SU-DHL-6 (cell line): ENCODE measurements at regions not wholly inside any gene's neighbourhood (a gene's known extent, or its start where the extent isn't known, plus 50 kb on each side); places are given as distances from the start of the nearest gene placed in this dataset.

Experiments
- H2AFZ ChIP-seq: fragments of 200-600 bp; sonication (generic); 2 replicates; pipeline ENCODE4 v1.6.1; 2014; ENCODE audit warnings: low read depth, mild to moderate bottlenecking, moderate library complexity, mixed read lengths, antibody characterized with exemption, low read length; ENCODE audit not compliant: severe bottlenecking
- H3F3A ChIP-seq: fragments of 200-600 bp; shearing (Covaris generic); 2 replicates; pipeline ENCODE4 v1.6.0; 2016; ENCODE audit warnings: antibody characterized with exemption, mild to moderate bottlenecking; ENCODE audit not compliant: insufficient read depth
- H3K27ac ChIP-seq: fragments of 200-600 bp; sonication (generic); 2 replicates; pipeline ENCODE4 v1.5.1; 2016; ENCODE audit warnings: low read depth, mild to moderate bottlenecking, low read length, moderate library complexity, mixed read lengths
- H3K27me3 ChIP-seq: fragments of 200-600 bp; sonication (generic), shearing (Covaris generic); 2 replicates; pipeline ENCODE4 v1.6.0; 2014; ENCODE audit warnings: mild to moderate bottlenecking, low read length
- H3K36me3 ChIP-seq: fragments of 200-600 bp; sonication (generic); 2 replicates; pipeline ENCODE4 v1.6.1; 2014; ENCODE audit warnings: mild to moderate bottlenecking, low read length, mixed read lengths
- H3K4me2 ChIP-seq: fragments of 300-600, 200-600 bp; shearing (Covaris generic), sonication (generic); 2 replicates; pipeline ENCODE4 v1.6.0; 2014; ENCODE audit warnings: low read length, low read depth, mild to moderate bottlenecking; ENCODE audit not compliant: poor library complexity, severe bottlenecking
- H3K4me3 ChIP-seq: fragments of 200-600 bp; sonication (generic); 2 replicates; pipeline ENCODE4 v1.5.1; 2014; ENCODE audit warnings: antibody characterized with exemption, low read length, mild to moderate bottlenecking, mixed read lengths; ENCODE audit not compliant: insufficient read depth, poor library complexity, severe bottlenecking
- H3K79me2 ChIP-seq: fragments of 200-600 bp; sonication (generic); 2 replicates; pipeline ENCODE4 v1.6.1; 2014; ENCODE audit warnings: mild to moderate bottlenecking, low read length, moderate library complexity; ENCODE audit not compliant: insufficient read depth
- H3K9ac ChIP-seq: fragments of 200-600 bp; sonication (generic); 2 replicates; pipeline ENCODE4 v1.7.0; 2014; ENCODE audit warnings: mild to moderate bottlenecking, low read length
- H3K9me2 ChIP-seq: fragments of 200-600 bp; sonication (generic); replicated peaks from 2 replicates; pipeline ENCODE4 v1.6.1; 2014; ENCODE audit warnings: low read length; ENCODE audit not compliant: insufficient read depth
- H3K9me3 ChIP-seq: fragments of 200-600 bp; sonication (generic); 2 replicates; pipeline ENCODE4 v1.6.1; 2014; ENCODE audit warnings: low read length, mixed read lengths; ENCODE audit not compliant: insufficient read depth
- H4K20me1 ChIP-seq: fragments of 200-600 bp; sonication (generic); 2 replicates; pipeline ENCODE4 v1.6.1; 2014; ENCODE audit warnings: low read depth, mild to moderate bottlenecking, antibody characterized with exemption, low read length, moderate library complexity, mixed read lengths
- EZH2phosphoT487 ChIP-seq: fragments of 200-600 bp; sonication (generic), shearing (Covaris generic); conservative IDR thresholded peaks from 2 replicates; pipeline ENCODE4 v1.6.1; 2018; ENCODE audit warnings: mild to moderate bottlenecking, antibody characterized with exemption, low read length, moderate library complexity, mixed read lengths
- TF ChIP-seq, protein P1 (sequence below): fragments of 200-600 bp; sonication (generic); IDR thresholded peaks from one replicate; pipeline ENCODE4 v1.5.1; 2017; ENCODE audit warnings: antibody characterized with exemption, mild to moderate bottlenecking, low read length, moderate library complexity; ENCODE audit not compliant: insufficient read depth, poor library complexity, severe bottlenecking

DNA sequence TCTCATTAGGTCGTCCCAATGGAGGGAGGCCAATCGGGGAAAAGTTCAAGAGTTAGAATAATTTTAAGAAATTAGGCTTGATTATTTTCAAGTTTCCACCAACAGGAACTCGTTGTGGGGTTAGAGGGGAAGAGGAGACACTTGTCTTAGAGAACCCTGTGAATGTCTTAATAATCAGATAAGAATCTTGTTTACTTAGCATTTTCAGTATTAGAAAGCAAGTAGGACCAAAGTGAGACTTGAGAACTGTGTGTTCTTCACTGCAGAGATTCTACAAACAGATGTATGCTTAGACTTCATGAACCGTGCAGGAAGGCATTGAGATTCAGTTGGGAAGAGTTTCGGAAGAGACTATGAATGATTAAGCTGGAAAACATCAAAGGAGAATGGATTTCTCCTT is 69.0 kb upstream of the HMHB1 start:
- Histone ChIP-seq H4K20me1 (no peaks in the 10 kb centered on the region), H2AFZ (no peak overlapping the region), H3F3A (no peaks in the 10 kb centered on the region), H3K79me2 (no peaks in the 10 kb centered on the region), H3K9me2 (0 out of 2 replicates have a peak, but pooled peaks cover 4% of the 10 kb centered on the region), H3K9ac (no peak overlapping the region), H3K4me3 (no peak overlapping the region), H3K4me2 (no peak overlapping the region), H3K9me3 (no peaks in the 10 kb centered on the region), H3K27ac (no peak overlapping the region), H3K36me3 (no peaks in the 10 kb centered on the region), H3K27me3 (no peaks in the 10 kb centered on the region)
- TF ChIP-seq, protein P1, sequence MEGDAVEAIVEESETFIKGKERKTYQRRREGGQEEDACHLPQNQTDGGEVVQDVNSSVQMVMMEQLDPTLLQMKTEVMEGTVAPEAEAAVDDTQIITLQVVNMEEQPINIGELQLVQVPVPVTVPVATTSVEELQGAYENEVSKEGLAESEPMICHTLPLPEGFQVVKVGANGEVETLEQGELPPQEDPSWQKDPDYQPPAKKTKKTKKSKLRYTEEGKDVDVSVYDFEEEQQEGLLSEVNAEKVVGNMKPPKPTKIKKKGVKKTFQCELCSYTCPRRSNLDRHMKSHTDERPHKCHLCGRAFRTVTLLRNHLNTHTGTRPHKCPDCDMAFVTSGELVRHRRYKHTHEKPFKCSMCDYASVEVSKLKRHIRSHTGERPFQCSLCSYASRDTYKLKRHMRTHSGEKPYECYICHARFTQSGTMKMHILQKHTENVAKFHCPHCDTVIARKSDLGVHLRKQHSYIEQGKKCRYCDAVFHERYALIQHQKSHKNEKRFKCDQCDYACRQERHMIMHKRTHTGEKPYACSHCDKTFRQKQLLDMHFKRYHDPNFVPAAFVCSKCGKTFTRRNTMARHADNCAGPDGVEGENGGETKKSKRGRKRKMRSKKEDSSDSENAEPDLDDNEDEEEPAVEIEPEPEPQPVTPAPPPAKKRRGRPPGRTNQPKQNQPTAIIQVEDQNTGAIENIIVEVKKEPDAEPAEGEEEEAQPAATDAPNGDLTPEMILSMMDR = no peak
- TF ChIP-seq EZH2phosphoT487 = no peak

DNA sequence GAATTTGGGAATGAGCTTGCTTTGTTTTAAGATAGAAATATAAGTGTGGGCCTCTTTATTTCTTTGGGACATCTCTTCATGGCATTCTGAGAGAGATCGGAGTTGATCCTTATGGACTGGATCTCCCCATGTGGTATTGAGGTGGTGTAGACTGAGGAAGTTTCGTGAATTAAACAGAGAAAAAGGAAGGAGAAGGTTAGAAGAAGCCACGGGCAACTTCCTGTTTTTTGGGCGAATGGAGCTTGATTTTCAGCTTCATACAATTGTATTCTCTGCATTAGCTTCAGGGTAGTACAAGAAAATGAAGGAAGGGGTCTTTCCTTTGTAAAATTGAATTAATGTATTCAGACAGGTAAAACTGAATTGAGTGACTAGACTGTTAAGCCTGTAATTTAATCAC is 70.5 kb upstream of the HMHB1 start:
- Histone ChIP-seq H3K9me3 (no peaks in the 10 kb centered on the region), H3F3A (no peaks in the 10 kb centered on the region), H3K36me3 (no peaks in the 10 kb centered on the region), H3K4me3 (no peak overlapping the region), H2AFZ (no peak overlapping the region), H4K20me1 (no peaks in the 10 kb centered on the region), H3K79me2 (no peaks in the 10 kb centered on the region), H3K9ac (no peak overlapping the region), H3K27me3 (no peaks in the 10 kb centered on the region), H3K27ac (no peak overlapping the region), H3K9me2 (0 out of 2 replicates have a peak, but pooled peaks cover 4% of the 10 kb centered on the region), H3K4me2 (no peak overlapping the region)
- TF ChIP-seq, protein P1 = no peak
- no peak for TF ChIP-seq EZH2phosphoT487

GRCh38 chr5:143740956-143741355 is 71.0 kb upstream of the HMHB1 start:
- no peaks in the 10 kb centered on the region for H4K20me1 ChIP-seq
- H3F3A ChIP-seq = no peaks in the 10 kb centered on the region
- H3K79me2 ChIP-seq = no peaks in the 10 kb centered on the region
- H3K9ac ChIP-seq = no peak overlapping the region
- no peak overlapping the region for H3K27ac ChIP-seq
- 0 out of 2 replicates have a peak, but pooled peaks cover 4% of the 10 kb centered on the region for H3K9me2 ChIP-seq
- no peak for TF ChIP-seq EZH2phosphoT487
- TF ChIP-seq, protein P1 = no peak
- H3K27me3 ChIP-seq = no peaks in the 10 kb centered on the region
- no peaks in the 10 kb centered on the region for H3K36me3 ChIP-seq
- H3K9me3 ChIP-seq = no peaks in the 10 kb centered on the region
- H3K4me3 ChIP-seq = no peak overlapping the region
- H2AFZ ChIP-seq = no peak overlapping the region
- H3K4me2 ChIP-seq = no peak overlapping the region
